Renal pelvis (tissue), 1 donor: ENCODE measurements at regions not wholly inside any gene's neighbourhood (a gene's known extent, or its start where the extent isn't known, plus 50 kb on each side); places are given as distances from the start of the nearest gene placed in this dataset.
A peak's percentile ranks its signal among the peaks of the same experiment; 100 is the strongest.
"Not testable (repeated sequence)": the region's sequence is repeated elsewhere in the genome, so short reads cannot be mapped to it uniquely, and the experiment has no call there.

Experiments used
- DNase-seq: peaks from one replicate; pipeline ENCODE4 v3.0.0-alpha.2; 2013

- DNase-seq = not testable (repeated sequence)
Observed at GRCh38 chr1:157368941-157369340, 183.4 kb downstream of the FCRL5 start.

GRCh38 chr1:157368363-157368762 is 184.0 kb downstream of the FCRL5 start:
- DNase-seq = no peak

GRCh38 chr1:157367870-157368269 is 184.4 kb downstream of the FCRL5 start:
- DNase-seq = no peak

GRCh38 chr1:157367091-157367739 is 185.1 kb downstream of the FCRL5 start:
- no peak for DNase-seq

- DNase-seq = no peak
Observed at GRCh38 chr1:157364612-157365011, 187.7 kb downstream of the FCRL5 start.

GRCh38 chr1:157363660-157364140 is 188.6 kb downstream of the FCRL5 start:
- DNase-seq = peak; percentile 7

GRCh38 chr1:157360023-157360390 is 192.3 kb downstream of the FCRL5 start:
- no peak for DNase-seq

- no peak for DNase-seq
Observed at GRCh38 chr1:157359314-157360022, 192.8 kb downstream of the FCRL5 start.

- no peak for DNase-seq
Observed at GRCh38 chr1:157357111-157357510, 195.2 kb downstream of the FCRL5 start.

GRCh38 chr1:157356601-157357000 is 195.7 kb downstream of the FCRL5 start:
- no peak for DNase-seq

- DNase-seq = no peak
Observed at GRCh38 chr1:157353546-157353945, 198.8 kb downstream of the FCRL5 start.

GRCh38 chr1:157352817-157353408 is 199.4 kb downstream of the FCRL5 start:
- DNase-seq = no peak

GRCh38 chr1:157352216-157352615 is 200.1 kb downstream of the FCRL5 start:
- DNase-seq = no peak

GRCh38 chr1:157351800-157352199 is 200.5 kb downstream of the FCRL5 start:
- not testable (repeated sequence) for DNase-seq

- no peak for DNase-seq
Observed at GRCh38 chr1:157348538-157349480, 203.5 kb downstream of the FCRL5 start.

GRCh38 chr1:157347506-157347905 is 204.8 kb downstream of the FCRL5 start:
- DNase-seq = no peak

GRCh38 chr1:157337785-157338184 is 199.6 kb upstream of the ETV3 start:
- not testable (repeated sequence) for DNase-seq

GRCh38 chr1:157335056-157335455 is 196.9 kb upstream of the ETV3 start:
- no peak for DNase-seq

- DNase-seq = no peak
Observed at GRCh38 chr1:157334041-157334440, 195.8 kb upstream of the ETV3 start.

- DNase-seq = not testable (repeated sequence)
Observed at GRCh38 chr1:157330177-157330576, 192.0 kb upstream of the ETV3 start.

GRCh38 chr1:157328120-157328519 is 189.9 kb upstream of the ETV3 start:
- DNase-seq = not testable (repeated sequence)
